ENCODE measurements at regions not wholly inside any gene's neighbourhood (a gene's known extent, or its start where the extent isn't known, plus 50 kb on each side); places are given as distances from the start of the nearest gene placed in this dataset.

- no peak for ATAC-seq
- no peak for DNase-seq (ENCODE audit: low read depth in 1 of 2, low spot score in 1 of 2)
- POLR2A ChIA-PET = no interaction called here
- H3K27ac ChIP-seq = no peak overlapping the region
- H3K9me3 ChIP-seq = no peaks in the 10 kb centered on the region
- CTCF ChIA-PET = no interaction called here
- TF ChIP-seq PBX3 (IDR thresholded peaks at IDR 0.05) (no peak), ESRRA (IDR thresholded peaks at IDR 0.05; ENCODE audit: borderline replicate concordance, low read length) (no peak), RARB (CRISPR knock-in tag; IDR thresholded peaks at IDR 0.05) (no peak), ZC3H11A (IDR thresholded peaks at IDR 0.05) (no peak), ZFP36 (IDR thresholded peaks at IDR 0.05; ENCODE audit: borderline replicate concordance, partially characterized antibody) (no peak), BCL3 (IDR thresholded peaks at IDR 0.05) (no peak), SREBF2 (IDR thresholded peaks at IDR 0.05) (no peak), REST (IDR thresholded peaks at IDR 0.05) (no peak), NFE2L2 (conservative IDR thresholded peaks at IDR 0.05; ENCODE audit: low read length) (no peak), HEYL (CRISPR knock-in tag; IDR thresholded peaks at IDR 0.05) (no peak), NPAS2 (CRISPR knock-in tag; IDR thresholded peaks at IDR 0.05; ENCODE audit: borderline replicate concordance) (no peak), ELK1 (IDR thresholded peaks at IDR 0.05; ENCODE audit: low read depth, low read length) (no peak), EHF (CRISPR knock-in tag; IDR thresholded peaks at IDR 0.05) (no peak), TFCP2L1 (CRISPR knock-in tag; IDR thresholded peaks at IDR 0.05) (no peak), RFX5 (IDR thresholded peaks at IDR 0.05) (no peak), CTCF (IDR thresholded peaks at IDR 0.05) (no peak), MAFK (IDR thresholded peaks at IDR 0.05; ENCODE audit: partially characterized antibody) (no peak), KDM1A (IDR thresholded peaks at IDR 0.05; ENCODE audit: low read depth) (no peak)
- no peak overlapping the region for H3K4me2 ChIP-seq
- no peak overlapping the region for H3K4me3 ChIP-seq
- FAIRE-seq = no peak
- H3K4me1 ChIP-seq = no peaks in the 10 kb centered on the region
These were observed 890.2 kb upstream of the KCND2 start for GRCh38 chr7:119382726-119383125.

- TF ChIP-seq JUNB (IDR thresholded peaks at IDR 0.05) = no peak
- TF ChIP-seq KDM5A (IDR thresholded peaks at IDR 0.05) = no peak
- TF ChIP-seq ZNF302 (CRISPR knock-in tag; IDR thresholded peaks at IDR 0.05) = no peak
- TF ChIP-seq ATOH8 (CRISPR knock-in tag; IDR thresholded peaks at IDR 0.05; ENCODE audit: low read depth) = no peak
- no peak for TF ChIP-seq EP300 (IDR thresholded peaks at IDR 0.05)
- no peak for TF ChIP-seq EHF (CRISPR knock-in tag; IDR thresholded peaks at IDR 0.05)
- no peak for TF ChIP-seq CHD2 (IDR thresholded peaks at IDR 0.05; ENCODE audit: low read length, partially characterized antibody)
- POLR2A ChIA-PET = no interaction called here
- 15% methylated on average over 2 of the region's 2 CpGs for WGBS (ENCODE audit: missing lambda C conversion rate)
- DNase-seq (ENCODE audit: low read depth in 1 of 2, low spot score in 1 of 2) (no peak), FAIRE-seq (no peak), ATAC-seq (no peak)
- H3K9me3 ChIP-seq = no peaks in the 10 kb centered on the region
- H3K27ac ChIP-seq = no peak overlapping the region
- CTCF ChIA-PET = no interaction called here
- H3K4me1 ChIP-seq = no peaks in the 10 kb centered on the region
- H3K4me3 ChIP-seq = no peak overlapping the region
- H3K4me2 ChIP-seq = no peak overlapping the region
These were observed 878.0 kb upstream of the KCND2 start for GRCh38 chr7:119395024-119395423.
